ENCODE measurements at regions not wholly inside any gene's neighbourhood (a gene's known extent, or its start where the extent isn't known, plus 50 kb on each side); places are given as distances from the start of the nearest gene placed in this dataset.

- TF ChIP-seq ZBTB8A (CRISPR knock-in tag; IDR thresholded peaks at IDR 0.05; ENCODE audit: borderline replicate concordance, low read depth) (no peak), POLR2AphosphoS5 (IDR thresholded peaks at IDR 0.05; ENCODE audit: low read depth, low read length) (no peak), CTCF (CRISPR knock-in tag; IDR thresholded peaks at IDR 0.05) (no peak), MAX (IDR thresholded peaks at IDR 0.05) (no peak), HDAC1 (CRISPR knock-in tag; IDR thresholded peaks at IDR 0.05) (no peak), ZNF318 (CRISPR knock-in tag; IDR thresholded peaks at IDR 0.05) (no peak), CHD2 (IDR thresholded peaks at IDR 0.05; ENCODE audit: low read depth, low read length) (no peak), KLF16 (CRISPR knock-in tag; IDR thresholded peaks at IDR 0.05) (no peak), ASH2L (IDR thresholded peaks at IDR 0.05; ENCODE audit: insufficient read length, low read depth, low read length) (no peak), ZNF800 (CRISPR knock-in tag; IDR thresholded peaks at IDR 0.05) (no peak), ZNF605 (CRISPR knock-in tag; IDR thresholded peaks at IDR 0.05) (no peak)
Observed at GRCh38 chr12:75805905-75806304, 225.7 kb downstream of the PHLDA1 start.
